H1 (cell line): ENCODE measurements at regions not wholly inside any gene's neighbourhood (a gene's known extent, or its start where the extent isn't known, plus 50 kb on each side); places are given as distances from the start of the nearest gene placed in this dataset.

ENCODE experiments used
- FOSL1 ChIP-seq: IDR thresholded peaks from 2 replicates; pipeline ENCODE4 v1.6.1; 2011; ENCODE audit warnings: mild to moderate bottlenecking, low read depth, low read length, moderate library complexity; ENCODE audit not compliant: insufficient read depth
- GABPA ChIP-seq: IDR thresholded peaks from 2 replicates; pipeline ENCODE4 v1.6.1; 2011; ENCODE audit warnings: mild to moderate bottlenecking, low read length, moderate library complexity, borderline replicate concordance; ENCODE audit not compliant: insufficient read depth
- POLR2AphosphoS5 ChIP-seq: IDR thresholded peaks from 2 replicates; pipeline ENCODE4 v1.6.1; 2011; ENCODE audit warnings: low read depth, low read length
- RFX5 ChIP-seq: IDR thresholded peaks from 2 replicates; pipeline ENCODE4 v1.6.1; 2011; ENCODE audit warnings: low read depth, low read length, improper control_type of control experiment, borderline replicate concordance
- TF ChIP-seq, protein P1 (sequence below), 3 experiments: IDR thresholded peaks; 1 replicate in 2 of 3; 2 replicates in 1 of 3; pipeline versions ENCODE4 v1.5.1 to v1.6.1; 2011; ENCODE audit warnings: low read length in 3 of 3, mild to moderate bottlenecking in 3 of 3, inconsistent platforms in 2 of 3, low read depth in 1 of 3, moderate library complexity in 1 of 3; ENCODE audit not compliant: insufficient read depth in 1 of 3; ENCODE audit errors: control extremely low read depth in 1 of 3
- TF ChIP-seq, protein P2 (sequence below): IDR thresholded peaks from 2 replicates; pipeline ENCODE4 v1.6.1; 2012; ENCODE audit warnings: low read length, inconsistent platforms

DNA sequence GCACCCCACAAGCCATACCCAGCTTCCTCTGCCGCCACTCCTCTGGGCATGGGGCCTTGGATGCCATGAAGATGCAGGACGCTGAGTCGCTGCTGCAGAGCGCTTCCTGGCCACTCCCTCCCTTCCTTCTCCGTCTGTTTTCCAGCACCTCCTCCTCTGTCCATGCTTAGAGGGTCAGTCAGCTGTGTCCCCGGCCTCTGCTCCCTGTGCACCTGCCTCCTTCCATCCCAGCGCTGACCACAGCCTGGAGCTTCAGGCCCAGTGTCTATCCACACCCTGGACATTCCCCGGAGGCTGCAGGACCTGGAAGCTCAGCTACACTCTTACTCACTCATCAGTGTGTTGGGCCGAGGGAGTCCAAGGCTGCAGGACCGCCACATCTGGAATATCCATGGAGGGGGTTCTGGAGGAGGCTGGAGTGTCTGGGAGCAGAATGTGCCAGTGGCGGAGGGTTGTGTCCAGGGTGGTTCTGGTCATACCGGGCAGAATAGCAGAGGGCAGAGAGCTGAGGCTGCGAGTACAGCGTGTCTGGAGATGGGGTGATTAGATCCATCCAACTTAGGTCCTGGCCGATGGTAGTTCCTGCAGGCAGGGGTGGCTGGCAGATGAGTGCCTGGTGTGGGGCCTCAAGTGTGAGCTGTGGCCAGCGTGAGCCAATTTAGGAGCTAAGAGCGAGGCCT, 58.6 kb upstream of the ADRA2C start:
- TF ChIP-seq RFX5 (no peak), POLR2AphosphoS5 (no peak), GABPA (no peak), FOSL1 (no peak)
- TF ChIP-seq, protein P1, sequence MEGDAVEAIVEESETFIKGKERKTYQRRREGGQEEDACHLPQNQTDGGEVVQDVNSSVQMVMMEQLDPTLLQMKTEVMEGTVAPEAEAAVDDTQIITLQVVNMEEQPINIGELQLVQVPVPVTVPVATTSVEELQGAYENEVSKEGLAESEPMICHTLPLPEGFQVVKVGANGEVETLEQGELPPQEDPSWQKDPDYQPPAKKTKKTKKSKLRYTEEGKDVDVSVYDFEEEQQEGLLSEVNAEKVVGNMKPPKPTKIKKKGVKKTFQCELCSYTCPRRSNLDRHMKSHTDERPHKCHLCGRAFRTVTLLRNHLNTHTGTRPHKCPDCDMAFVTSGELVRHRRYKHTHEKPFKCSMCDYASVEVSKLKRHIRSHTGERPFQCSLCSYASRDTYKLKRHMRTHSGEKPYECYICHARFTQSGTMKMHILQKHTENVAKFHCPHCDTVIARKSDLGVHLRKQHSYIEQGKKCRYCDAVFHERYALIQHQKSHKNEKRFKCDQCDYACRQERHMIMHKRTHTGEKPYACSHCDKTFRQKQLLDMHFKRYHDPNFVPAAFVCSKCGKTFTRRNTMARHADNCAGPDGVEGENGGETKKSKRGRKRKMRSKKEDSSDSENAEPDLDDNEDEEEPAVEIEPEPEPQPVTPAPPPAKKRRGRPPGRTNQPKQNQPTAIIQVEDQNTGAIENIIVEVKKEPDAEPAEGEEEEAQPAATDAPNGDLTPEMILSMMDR (IDR thresholded peaks at IDR 0.05; ENCODE audit: control extremely low read depth in 1 of 3, insufficient read depth in 1 of 3, low read depth in 1 of 3, low read length in 3 of 3), result no peak
- TF ChIP-seq, protein P2, sequence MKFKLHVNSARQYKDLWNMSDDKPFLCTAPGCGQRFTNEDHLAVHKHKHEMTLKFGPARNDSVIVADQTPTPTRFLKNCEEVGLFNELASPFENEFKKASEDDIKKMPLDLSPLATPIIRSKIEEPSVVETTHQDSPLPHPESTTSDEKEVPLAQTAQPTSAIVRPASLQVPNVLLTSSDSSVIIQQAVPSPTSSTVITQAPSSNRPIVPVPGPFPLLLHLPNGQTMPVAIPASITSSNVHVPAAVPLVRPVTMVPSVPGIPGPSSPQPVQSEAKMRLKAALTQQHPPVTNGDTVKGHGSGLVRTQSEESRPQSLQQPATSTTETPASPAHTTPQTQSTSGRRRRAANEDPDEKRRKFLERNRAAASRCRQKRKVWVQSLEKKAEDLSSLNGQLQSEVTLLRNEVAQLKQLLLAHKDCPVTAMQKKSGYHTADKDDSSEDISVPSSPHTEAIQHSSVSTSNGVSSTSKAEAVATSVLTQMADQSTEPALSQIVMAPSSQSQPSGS, result no peak
